GM18519 (cell line): ENCODE measurements at regions not wholly inside any gene's neighbourhood (a gene's known extent, or its start where the extent isn't known, plus 50 kb on each side); places are given as distances from the start of the nearest gene placed in this dataset.

Source experiments
- ATAC-seq: cut with Tn5 transposase; IDR thresholded peaks from one replicate; pipeline ENCODE4 v1.9.1; 2021; ENCODE audit warnings: mild to moderate bottlenecking, moderate library complexity; ENCODE audit not compliant: unreplicated experiment, low FRiP score

DNA sequence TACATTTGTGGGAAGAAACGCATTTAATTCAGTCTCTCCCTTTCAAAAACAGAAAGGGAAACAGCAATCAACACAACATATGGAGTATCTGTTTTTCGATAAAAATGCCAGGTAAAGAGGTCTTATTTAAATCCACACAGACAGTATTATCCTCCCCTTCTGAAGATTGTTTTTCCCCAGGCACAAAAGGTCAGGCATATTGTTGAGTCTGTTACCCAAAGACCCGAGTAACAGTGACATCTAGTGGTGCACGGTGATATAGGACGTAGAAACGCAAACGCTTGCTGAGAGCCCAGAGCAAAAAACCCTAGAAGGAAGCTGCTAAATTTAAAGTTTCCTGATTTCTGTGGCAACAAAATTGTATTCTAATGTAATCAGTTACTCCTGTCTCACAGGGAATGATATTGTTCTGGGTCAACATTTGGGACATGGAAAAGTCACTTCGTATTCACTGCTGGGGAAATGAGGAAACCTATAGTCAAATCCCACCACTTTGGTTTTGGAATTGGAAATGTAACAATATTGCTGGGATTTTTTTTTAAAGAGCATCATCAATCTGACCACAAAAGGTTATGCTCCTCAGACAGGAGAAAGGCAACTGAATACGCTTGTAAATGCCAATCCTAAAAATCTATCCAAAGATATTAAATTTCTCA lies 312.7 kb upstream of the CCDC54 start:
- peak; percentile 94 for ATAC-seq

GRCh38 chr3:107065094-107065861 lies 312.0 kb upstream of the CCDC54 start:
- no peak for ATAC-seq

DNA sequence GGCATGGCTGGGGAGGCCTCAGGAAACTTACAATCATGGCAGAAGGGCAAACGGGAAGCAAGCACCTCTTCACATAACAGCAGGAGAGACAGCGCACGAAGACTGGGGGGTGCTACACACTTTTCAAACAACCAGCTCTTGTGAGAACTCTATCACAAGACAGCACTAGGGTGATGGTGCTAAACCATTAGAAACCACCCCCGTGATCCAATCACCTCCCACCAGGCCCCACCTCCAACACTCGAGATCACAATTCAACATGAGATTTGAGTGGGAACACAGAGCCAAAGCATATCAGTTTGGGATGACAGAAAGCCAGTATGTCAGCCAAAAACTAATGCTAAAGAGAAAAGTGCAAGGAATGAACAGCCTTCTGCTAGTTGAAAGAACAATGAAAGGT lies 309.8 kb upstream of the CCDC54 start:
- no peak for ATAC-seq

DNA sequence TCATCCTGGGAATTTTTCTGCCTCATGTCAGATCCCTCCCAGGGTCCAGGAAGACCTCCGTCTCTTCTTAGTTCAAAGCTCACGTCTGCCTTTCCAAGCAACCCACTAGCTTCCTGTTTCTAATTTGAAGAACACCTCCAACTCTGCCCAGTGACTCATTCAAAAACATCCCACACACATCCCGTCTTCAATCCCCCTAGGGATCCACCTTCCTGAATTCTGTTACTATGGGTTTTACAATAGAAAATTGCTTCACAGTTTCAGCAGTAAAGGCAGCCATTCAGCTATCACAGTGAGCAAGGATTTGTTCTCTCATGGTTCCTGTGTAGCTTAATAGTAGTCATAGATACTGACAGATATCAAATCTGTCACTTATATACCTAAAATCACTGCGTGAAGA lies 308.3 kb upstream of the CCDC54 start:
- ATAC-seq: no peak

DNA sequence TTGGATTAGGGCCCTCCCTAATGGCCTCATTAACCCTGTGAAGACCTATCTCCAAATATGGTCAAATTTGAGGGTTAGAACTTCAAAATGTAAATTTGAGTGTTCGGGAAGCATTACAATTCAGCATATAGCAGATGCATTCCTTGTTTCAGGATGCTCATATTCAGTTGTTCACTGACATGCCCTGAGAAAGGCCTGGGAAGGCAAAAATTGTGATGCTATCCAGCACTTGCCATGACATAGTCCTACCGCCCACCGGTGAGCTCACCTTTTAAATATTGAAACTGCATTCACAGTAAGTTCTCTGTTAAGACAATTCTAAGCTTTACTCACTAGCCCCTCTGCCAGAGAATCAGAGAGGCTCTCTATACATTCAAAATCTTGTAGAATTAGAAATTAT lies 300.3 kb upstream of the CCDC54 start:
- ATAC-seq: no peak

DNA sequence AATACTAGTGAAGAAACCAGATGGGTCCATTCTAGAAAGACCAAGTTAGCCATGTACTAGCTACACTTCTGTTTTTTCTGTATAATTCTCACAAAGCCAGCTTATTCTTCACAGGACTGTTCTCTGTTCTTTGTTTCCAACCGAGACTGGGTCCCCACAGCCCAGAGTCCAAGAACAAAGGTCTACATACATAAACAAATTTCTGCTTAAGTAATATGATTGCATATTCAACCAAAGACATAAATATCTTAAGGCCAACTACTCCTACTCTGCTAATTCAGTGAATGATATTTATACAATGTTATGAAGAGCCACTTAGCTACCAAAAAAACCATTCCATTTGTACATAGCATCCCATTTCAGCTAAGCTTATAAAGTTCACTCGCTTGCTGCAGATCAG lies 299.8 kb upstream of the CCDC54 start:
- ATAC-seq: no peak

- ATAC-seq: no peak
These were observed 294.7 kb upstream of the CCDC54 start for GRCh38 chr3:107082527-107082926.

DNA sequence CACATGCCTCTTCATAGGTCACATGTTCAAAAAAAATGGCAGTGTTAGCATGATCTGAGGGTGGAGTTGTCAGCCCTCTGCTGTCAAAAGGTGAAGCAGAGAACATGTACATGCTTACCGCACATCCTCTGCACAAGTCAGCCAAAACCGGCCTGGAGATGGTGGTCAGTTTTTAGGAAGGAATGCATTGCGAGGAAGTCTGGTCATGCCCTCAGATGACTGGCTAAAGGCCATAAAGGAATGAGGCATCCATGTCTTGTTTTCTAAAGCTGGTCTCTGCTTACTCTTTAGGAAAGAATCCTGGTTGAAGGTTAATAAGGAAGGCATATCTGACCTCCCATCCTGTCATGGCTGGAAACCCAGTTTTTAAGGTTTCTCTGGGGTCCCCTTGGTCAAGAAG lies 292.0 kb upstream of the CCDC54 start:
- ATAC-seq: no peak

DNA sequence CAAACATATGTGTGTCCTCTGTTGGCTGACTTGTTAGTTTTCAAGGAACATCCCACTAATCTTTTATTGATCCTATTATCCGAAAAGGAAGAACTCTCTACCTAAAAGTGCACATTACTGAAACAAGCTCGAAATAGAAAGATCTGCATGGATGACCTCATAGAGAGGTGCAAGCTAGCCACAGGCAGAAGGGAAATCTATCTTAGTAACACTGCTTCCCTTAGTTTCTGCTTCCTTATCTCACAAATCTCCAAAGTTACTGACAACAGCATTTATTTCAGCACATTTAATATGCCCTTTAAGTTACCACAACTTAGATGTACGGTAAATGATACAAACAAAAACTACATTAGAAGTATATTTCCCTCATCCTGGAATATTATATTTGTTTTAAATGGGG lies 285.1 kb upstream of the CCDC54 start:
- no peak for ATAC-seq

DNA sequence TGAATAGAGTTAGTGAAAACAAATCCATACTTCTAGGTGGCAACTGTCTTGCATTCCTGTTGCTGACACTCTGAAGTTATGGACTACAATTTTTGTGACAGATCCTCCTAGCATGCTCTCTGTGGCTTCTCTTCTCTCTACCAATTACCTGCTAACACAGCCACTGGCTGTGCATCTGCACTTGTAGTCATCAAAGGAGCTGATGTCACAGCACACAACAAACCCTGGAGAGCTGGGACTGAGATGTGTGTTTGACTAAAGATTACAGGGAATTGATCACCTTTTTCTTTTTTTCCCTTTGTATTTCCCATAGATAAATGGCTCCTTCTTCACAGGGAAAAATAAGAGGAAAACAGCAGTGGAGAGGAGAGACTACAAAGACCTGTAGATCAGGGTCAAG lies 278.4 kb upstream of the CCDC54 start:
- no peak for ATAC-seq

DNA sequence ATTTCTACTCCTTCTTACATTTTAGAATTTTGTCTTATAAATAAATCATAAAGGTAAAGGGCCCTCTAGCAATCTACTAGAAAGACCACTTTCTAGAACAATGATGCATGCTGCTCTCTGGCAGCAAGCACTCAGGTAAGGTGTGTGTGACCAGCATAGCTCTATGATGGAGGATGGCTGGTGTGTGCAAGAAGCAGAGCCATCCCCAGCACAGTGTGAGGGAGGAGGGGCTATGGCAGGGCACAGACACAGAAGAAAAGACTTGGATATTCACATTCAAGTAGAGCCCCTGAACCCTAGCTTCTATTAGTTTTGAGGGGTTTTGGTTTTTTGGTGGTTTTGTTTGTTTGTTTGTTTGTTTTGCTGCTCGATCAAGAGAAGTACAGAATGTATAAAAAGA lies 277.1 kb upstream of the CCDC54 start:
- no peak for ATAC-seq

GRCh38 chr3:107100573-107100972 lies 276.7 kb upstream of the CCDC54 start:
- ATAC-seq: no peak

DNA sequence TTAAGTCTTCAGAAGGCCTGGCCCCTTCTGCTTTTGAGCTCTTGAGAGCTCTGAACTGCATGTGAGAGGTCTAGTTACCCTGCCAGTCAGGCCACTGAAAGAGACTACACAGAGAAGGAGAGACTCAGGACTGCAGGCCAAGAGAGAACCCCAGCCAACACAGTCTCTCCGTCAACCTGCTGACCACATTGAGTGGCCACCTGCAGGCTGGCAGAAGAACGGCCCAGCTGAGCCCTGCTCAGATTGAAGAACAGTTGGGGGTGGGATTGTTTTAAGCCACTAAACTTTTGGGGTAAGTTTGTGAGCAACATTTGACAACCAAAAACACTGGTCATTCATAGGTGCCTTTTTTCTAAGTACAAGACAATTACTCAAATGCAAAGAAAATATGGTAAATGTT lies 273.5 kb upstream of the CCDC54 start:
- ATAC-seq: no peak

GRCh38 chr3:107106316-107106715 lies 270.9 kb upstream of the CCDC54 start:
- no peak for ATAC-seq

DNA sequence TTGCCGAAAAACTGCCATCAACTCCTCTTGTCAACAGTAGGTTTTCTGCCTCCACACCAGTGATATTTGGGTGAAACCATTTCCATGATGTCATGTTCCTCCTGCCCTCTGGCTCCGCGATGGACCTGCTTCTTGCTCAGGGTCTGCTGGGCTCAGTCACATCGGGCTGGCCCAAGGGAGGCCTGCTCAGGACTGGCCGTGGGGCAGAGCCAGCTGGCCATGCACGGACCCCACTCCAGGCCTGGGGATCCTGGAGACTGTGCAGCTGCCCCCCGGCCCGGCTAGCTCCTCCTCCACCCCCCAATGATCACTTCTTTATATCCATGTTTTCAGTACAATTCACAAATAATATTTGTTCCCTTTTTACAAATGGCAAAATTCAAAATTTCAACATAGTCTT lies 270.3 kb upstream of the CCDC54 start:
- no peak for ATAC-seq

DNA sequence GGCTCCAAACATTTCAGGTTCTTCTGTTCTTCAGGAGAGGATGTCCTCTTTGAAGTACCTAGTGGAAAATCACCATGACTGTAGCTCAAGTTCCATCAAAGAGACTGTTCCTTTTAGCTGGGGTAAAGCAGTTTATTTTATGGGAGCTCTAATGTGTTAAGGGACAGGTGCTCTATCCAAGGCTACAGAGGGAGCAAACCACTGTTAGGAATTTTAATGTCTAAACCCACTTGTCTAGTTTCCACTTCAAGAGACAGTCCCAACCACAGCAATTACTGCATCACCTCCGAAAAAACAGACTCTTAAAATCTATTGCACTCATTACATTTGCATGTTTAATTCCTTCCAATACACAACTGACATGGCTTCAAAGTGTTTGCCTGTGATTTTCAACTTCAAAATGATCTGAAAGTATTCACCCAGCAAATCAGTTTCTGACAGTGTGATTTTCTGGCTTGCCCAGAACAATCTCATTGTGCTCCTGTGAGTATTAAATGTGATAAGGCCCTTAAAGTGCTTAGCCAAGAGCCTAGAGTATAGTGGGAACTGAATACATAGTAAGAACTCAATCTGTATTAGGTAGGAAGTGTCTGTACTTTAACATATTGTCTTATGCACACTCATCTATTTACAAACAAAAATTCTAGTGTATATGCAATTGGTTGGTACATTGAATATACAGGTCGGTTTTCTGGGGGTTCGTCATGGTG lies 266.5 kb upstream of the CCDC54 start:
- no peak for ATAC-seq

DNA sequence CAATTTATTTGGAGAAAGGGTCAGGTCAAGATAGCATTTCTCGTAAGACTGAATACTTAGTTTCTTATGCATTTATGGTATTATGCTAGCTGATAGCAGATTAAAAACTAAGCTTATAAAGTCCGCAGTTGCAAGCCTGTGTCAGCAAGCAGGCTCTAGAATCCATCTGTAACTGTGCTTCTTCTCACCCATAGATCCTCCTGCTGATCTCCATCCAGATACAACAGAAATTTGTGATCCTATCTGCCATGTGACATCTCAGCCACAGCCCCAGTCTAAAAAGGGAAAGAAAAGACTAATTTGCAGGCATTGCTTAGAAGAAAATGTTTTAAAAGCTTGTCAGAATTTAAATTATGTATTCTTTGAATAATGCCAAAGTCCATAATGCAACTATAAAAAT lies 265.4 kb upstream of the CCDC54 start:
- ATAC-seq: no peak

DNA sequence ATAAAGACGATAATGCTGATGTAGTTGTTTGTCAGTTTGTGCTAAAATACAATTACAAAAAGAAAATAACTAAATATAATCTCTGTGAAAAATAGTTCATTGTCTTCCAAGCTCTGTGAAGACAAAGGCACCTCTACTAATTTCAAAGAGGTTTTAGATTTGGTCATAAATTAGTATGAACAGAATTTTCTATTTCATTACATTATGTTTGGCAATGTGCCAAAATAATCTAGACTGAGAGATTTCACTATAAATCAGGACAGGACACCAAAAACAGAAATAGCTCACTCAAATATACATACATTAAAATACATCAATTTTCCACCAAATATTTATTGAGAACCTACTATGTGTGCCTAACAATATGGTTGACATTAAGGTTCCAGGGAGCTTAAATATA lies 264.9 kb upstream of the CCDC54 start:
- ATAC-seq: no peak

GRCh38 chr3:107116251-107116650 lies 261.0 kb upstream of the CCDC54 start:
- no peak for ATAC-seq

DNA sequence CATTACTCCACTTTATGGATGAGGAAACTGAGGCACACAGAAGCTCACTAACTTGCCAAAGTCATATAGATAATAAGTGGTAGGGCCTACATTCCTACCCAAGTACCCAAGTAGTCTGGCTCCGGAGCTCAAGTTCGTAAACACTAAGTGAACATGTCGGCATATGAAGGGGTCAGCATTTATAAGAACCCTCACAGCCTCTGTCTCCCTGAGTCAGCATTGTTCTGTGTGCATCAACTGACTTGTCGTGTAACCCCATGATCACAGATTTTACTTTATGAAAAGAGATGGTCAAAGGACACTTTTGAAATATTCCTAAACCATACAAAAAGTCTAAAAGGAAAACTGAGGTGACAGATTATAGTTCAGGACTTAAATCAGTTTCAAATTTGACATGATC lies 260.1 kb upstream of the CCDC54 start:
- ATAC-seq: no peak

- ATAC-seq: peak; percentile 75
These were observed 259.2 kb upstream of the CCDC54 start for GRCh38 chr3:107117922-107118536.
